ENCODE measurements at regions not wholly inside any gene's neighbourhood (a gene's known extent, or its start where the extent isn't known, plus 50 kb on each side); places are given as distances from the start of the nearest gene placed in this dataset.

DNA sequence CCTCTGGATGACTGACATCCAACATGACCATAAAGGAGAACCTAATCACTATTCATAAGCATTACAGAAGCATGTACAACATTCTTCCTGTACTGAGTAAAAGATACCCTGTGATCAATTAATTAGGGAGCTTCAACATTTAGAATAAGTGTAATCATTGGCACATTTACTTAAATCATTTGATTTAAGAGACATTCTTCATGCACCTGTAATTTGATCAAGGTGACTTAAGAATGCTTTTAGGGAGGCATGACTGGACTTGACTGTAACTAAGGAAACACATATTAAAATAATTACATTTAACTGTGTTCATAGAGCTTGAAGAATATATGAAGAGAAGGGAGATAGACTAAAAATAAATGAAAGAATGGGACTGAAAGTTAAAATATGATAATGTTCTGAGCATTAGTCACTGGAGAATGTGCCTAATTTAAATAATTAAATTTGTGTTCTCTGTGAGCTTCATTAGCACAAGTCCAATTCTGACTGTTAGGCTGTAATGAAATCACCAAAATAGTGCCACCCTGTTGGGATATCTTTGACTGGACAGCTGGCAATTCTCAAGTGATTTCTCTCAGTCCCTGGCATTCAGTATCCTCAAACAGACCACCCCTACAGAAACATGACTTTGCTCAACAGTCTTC, 295.5 kb upstream of the ADGRB3 start:
- TF ChIP-seq POLR2A (IDR thresholded peaks at IDR 0.05) (no peak), EP300 (IDR thresholded peaks at IDR 0.05; ENCODE audit: low read depth) (no peak), POLR2AphosphoS5 (IDR thresholded peaks at IDR 0.05) (no peak)
- TF ChIP-seq, protein P1, sequence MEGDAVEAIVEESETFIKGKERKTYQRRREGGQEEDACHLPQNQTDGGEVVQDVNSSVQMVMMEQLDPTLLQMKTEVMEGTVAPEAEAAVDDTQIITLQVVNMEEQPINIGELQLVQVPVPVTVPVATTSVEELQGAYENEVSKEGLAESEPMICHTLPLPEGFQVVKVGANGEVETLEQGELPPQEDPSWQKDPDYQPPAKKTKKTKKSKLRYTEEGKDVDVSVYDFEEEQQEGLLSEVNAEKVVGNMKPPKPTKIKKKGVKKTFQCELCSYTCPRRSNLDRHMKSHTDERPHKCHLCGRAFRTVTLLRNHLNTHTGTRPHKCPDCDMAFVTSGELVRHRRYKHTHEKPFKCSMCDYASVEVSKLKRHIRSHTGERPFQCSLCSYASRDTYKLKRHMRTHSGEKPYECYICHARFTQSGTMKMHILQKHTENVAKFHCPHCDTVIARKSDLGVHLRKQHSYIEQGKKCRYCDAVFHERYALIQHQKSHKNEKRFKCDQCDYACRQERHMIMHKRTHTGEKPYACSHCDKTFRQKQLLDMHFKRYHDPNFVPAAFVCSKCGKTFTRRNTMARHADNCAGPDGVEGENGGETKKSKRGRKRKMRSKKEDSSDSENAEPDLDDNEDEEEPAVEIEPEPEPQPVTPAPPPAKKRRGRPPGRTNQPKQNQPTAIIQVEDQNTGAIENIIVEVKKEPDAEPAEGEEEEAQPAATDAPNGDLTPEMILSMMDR (IDR thresholded peaks at IDR 0.05): no peak
